ENCODE measurements at regions not wholly inside any gene's neighbourhood (a gene's known extent, or its start where the extent isn't known, plus 50 kb on each side); places are given as distances from the start of the nearest gene placed in this dataset.

DNA sequence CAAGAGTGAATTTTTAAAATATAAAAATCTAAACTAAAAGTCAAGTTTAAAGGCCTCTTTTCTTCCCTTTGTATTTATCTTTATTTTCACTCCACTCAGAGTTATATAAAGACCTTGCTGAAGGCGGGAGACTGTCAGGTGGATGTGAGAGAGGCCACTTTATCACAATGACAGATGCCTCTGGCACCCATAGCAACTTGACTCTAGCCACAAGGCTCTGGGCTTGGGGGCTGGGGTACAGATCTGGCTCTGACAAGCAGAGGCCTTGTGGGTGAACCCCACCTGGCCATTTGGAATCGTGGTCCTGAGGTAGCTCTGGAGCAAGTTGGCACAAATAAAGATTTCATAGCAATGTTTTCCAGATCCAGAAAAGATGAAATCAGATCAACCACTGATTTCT lies 417.2 kb downstream of the RFPL4B start:
- TF ChIP-seq JUND (IDR thresholded peaks at IDR 0.05; ENCODE audit: low read depth): no peak
- no peak for DNase-seq (ENCODE audit: low read depth in 1 of 2, low spot score in 1 of 2)
- in situ Hi-C loops (cut with HindIII; ENCODE audit: low pct_unique_long_range_greater_than_20kb, low sequenced_read_pairs): no loop called here

DNA sequence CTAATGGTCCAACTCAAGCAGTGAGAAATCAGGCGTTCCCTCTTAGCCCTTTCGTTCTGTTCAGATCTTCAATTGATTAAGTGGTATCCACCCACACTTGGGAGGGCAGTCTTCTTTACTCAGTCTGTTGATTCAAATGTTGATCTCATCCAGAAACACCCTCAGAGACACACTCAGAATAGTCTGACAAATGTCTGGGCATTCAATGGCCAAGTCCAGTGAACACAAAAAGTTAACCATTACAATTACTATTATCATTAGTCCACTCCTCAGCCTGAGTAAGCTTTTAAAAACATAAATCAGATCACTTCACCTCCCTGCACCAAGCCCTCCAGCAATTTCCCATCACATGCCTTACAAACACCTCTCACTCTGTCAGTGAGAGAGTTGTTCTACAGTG lies 423.2 kb downstream of the RFPL4B start:
- in situ Hi-C loops (cut with HindIII; ENCODE audit: low pct_unique_long_range_greater_than_20kb, low sequenced_read_pairs): no loop called here
- no peak for TF ChIP-seq JUND (IDR thresholded peaks at IDR 0.05; ENCODE audit: low read depth)
- no peak for DNase-seq (ENCODE audit: low read depth in 1 of 2, low spot score in 1 of 2)

DNA sequence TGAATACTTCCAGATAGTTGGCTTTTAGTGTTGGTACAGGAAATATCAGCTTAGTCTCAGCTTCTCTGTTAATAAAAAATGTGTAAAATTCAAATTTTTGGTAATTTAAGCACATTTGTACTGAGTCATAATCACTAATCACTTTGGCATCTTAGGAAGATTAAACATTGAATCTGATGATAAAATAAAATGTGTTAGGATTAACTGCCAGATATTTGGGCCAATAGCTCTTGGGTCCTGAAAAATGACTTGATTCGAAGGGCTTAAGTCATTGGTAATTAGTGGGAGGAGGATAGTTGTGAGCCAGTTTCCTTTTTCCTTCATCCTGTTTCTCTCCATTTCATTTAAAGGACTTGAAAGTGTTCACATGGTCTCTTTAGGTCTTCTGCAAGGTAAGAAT lies 426.1 kb downstream of the RFPL4B start:
- in situ Hi-C loops (cut with HindIII; ENCODE audit: low pct_unique_long_range_greater_than_20kb, low sequenced_read_pairs): no loop called here
- no peak for TF ChIP-seq JUND (IDR thresholded peaks at IDR 0.05; ENCODE audit: low read depth)
- DNase-seq (ENCODE audit: low read depth in 1 of 2, low spot score in 1 of 2): no peak

DNA sequence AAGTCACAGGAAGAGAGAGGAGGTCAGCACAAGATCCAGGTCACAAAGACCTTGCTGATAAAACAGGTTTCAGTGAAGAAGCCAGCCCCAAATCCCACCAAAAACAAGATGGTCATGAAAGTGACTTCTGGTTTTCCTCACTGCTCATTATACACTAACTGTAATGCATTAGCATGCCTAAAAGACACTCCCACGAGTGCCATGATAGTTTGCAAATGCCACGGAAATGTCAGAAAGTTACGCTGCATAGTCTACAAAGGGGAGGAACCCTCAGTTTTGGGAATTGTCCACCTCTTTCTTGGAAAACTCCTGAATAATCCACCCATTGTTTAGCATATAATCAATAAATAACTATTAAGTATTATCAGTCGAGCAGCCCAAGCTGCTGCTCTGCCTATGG lies 427.2 kb downstream of the RFPL4B start:
- TF ChIP-seq JUND (IDR thresholded peaks at IDR 0.05; ENCODE audit: low read depth): no peak
- no peak for DNase-seq (ENCODE audit: low read depth in 1 of 2, low spot score in 1 of 2)
- in situ Hi-C loops (cut with HindIII; ENCODE audit: low pct_unique_long_range_greater_than_20kb, low sequenced_read_pairs): no loop called here

DNA sequence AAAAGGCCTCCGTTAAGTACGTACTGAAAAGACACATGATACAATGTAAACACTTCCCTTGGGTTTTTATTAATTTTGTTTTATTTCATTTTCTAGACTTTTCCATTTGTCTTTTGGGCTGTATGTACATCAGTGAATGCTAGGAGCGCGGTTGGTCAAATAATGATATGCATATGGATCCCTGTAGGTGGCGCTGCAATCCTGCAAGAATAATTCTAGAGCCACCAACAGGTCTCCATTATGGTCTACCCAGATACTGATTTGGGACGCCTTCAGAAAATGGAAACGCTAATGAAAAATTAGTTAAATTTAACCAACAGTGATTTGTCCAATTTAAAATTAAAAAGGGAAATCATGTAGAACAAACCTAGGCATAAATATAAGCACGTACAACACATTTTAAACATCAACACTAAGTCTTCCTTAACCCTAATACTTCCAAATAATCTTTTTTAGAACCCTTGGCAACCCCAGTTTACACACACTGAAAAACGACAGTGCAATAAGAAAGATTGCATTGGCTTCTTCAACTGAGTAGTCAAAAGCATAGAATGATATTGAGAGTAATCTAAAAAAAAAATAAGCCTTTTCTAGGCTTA lies 433.5 kb downstream of the RFPL4B start:
- in situ Hi-C loops (cut with HindIII; ENCODE audit: low pct_unique_long_range_greater_than_20kb, low sequenced_read_pairs): no loop called here
- DNase-seq (ENCODE audit: low read depth in 1 of 2, low spot score in 1 of 2): peak; percentile 30 to 85
- TF ChIP-seq JUND (IDR thresholded peaks at IDR 0.05; ENCODE audit: low read depth): no peak

DNA sequence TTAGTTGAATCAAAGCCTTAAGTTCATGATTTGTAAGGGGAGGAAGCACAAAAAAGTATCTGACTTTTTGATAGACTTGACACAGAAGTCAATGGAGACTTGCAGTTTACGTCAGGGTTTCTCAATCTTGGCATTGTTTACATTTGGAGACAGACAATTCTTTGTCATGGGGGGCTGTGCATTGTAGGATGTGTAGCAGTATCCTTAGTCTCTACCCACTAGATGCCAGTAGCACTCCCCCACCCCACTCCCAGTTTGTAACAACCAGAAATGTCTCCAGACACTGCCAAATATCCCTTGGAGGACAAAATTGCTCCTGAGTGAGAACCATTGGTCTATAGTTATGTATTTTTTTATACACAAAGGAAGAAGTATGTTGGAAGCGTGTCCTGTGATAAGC lies 434.1 kb downstream of the RFPL4B start:
- peak in 1 of 2 experiments; percentile 15 for DNase-seq (ENCODE audit: low read depth in 1 of 2, low spot score in 1 of 2)
- in situ Hi-C loops (cut with HindIII; ENCODE audit: low pct_unique_long_range_greater_than_20kb, low sequenced_read_pairs): no loop called here
- TF ChIP-seq JUND (IDR thresholded peaks at IDR 0.05; ENCODE audit: low read depth): no peak

DNA sequence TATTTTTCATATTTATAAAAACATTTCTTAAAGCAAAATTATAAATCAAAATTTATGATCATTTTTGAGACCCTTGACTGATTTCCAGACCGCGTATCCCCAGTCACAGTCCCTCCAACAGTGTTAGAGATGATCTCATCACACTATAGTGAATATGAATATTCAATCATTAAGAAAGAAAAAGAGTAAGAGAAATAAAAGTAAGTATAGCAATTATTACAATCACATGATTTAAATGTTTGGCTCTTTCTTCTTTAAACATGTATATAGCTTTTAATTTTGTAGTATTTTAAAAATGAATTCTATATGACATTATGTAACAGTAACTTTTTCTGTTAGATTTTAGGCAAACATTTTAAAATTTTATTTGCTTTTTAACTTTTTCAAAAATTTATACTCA lies 438.3 kb downstream of the RFPL4B start:
- in situ Hi-C loops (cut with HindIII; ENCODE audit: low pct_unique_long_range_greater_than_20kb, low sequenced_read_pairs): no loop called here
- TF ChIP-seq JUND (IDR thresholded peaks at IDR 0.05; ENCODE audit: low read depth): no peak
- no peak for DNase-seq (ENCODE audit: low read depth in 1 of 2, low spot score in 1 of 2)

DNA sequence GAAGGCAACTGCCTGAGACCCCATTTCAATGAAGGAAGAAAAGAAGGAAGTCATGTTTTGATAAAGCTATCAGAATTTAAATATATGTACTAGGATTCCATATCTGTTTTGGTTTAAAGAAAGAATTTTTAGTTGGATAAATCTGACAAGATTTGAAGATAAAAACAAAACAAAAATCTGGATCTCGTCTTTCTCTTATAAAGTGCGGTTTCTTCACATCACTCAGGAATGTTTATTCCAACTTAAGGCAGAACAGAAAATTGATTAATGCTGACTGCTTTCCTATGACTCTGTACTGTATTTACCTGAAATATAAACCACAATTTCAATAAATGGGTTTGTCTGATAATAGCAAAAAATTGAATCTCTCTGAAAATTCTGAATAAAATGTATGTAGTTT lies 439.7 kb downstream of the RFPL4B start:
- no peak for DNase-seq (ENCODE audit: low read depth in 1 of 2, low spot score in 1 of 2)
- TF ChIP-seq JUND (IDR thresholded peaks at IDR 0.05; ENCODE audit: low read depth): no peak
- in situ Hi-C loops (cut with HindIII; ENCODE audit: low pct_unique_long_range_greater_than_20kb, low sequenced_read_pairs): no loop called here

DNA sequence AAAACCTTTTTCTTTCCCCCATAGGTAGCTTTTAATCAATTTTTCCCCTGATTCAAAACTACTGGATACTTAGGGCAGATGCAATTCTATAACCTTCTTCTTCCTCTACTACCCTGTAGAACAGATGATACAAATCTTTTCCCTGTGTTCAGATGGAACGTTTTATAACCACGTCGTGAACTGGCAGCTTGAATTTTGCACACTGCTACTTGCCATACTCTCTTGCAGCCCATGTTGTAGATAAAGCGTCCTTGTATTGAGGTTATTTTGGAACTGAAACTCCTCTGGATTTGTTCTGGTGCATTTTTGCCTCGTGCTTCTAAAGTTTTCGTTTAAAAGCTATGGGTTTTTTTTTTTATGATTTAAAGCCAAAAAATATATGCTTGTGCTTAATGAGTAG lies 440.2 kb downstream of the RFPL4B start:
- TF ChIP-seq JUND (IDR thresholded peaks at IDR 0.05; ENCODE audit: low read depth): no peak
- in situ Hi-C loops (cut with HindIII; ENCODE audit: low pct_unique_long_range_greater_than_20kb, low sequenced_read_pairs): no loop called here
- DNase-seq (ENCODE audit: low read depth in 1 of 2, low spot score in 1 of 2): no peak

DNA sequence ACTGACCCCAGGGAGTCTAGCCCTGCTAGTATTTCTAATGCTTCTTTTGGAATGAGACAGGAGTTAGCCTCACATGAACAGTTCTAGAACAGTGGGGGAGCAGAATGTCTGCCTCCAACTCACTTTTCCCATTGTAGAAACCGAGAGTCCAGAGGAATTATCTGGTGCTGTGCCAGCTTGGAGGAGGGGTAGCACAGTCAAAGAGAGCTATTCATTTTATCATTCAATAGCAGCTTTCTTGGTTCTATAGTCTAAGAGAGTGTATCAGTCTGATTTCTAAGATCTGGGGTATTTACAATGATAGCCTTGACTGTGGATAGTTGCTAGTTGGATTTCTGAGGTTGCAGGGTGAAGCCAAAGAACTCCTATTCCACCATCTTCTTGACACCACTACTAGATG lies 448.2 kb downstream of the RFPL4B start:
- no peak for DNase-seq (ENCODE audit: low read depth in 1 of 2, low spot score in 1 of 2)
- in situ Hi-C loops (cut with HindIII; ENCODE audit: low pct_unique_long_range_greater_than_20kb, low sequenced_read_pairs): no loop called here
- TF ChIP-seq JUND (IDR thresholded peaks at IDR 0.05; ENCODE audit: low read depth): no peak

DNA sequence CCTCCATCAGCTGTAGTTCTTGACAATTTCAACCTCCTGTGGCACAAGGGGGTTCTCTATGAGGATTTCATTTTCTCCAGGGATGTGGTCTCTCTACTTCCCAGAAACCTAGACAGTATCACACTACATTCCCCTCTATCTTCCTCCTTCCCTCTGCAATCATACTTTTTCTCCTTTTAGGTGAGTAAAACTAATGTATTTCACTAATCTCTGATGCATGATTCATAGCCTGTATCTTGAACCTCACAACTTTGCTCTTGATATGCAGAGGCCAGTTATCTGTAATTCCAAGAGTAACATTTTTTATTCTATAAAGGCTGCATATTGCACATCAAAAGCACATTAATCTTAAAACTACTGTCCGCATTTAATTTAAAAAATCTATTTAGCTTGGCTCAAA lies 449.6 kb downstream of the RFPL4B start:
- TF ChIP-seq JUND (IDR thresholded peaks at IDR 0.05; ENCODE audit: low read depth): no peak
- DNase-seq (ENCODE audit: low read depth in 1 of 2, low spot score in 1 of 2): no peak
- in situ Hi-C loops (cut with HindIII; ENCODE audit: low pct_unique_long_range_greater_than_20kb, low sequenced_read_pairs): no loop called here

DNA sequence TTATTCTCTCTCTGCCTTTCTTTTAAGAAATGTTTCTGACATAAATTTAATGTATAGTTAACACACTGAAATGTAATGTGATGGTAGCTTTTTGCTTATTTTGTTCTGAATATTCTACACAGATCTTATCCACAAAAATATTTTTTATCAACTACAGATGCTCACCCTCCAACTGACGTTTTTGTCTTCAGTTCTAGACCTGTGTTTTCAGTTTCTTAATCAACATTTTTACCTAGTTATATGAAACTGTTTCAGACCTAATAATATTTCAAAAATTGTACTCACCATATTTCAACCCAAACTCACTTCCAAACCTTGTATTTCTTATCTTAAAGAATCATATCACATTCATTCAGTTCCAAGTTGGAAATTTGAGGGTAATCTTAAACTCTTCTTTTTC lies 452.8 kb downstream of the RFPL4B start:
- no peak for TF ChIP-seq JUND (IDR thresholded peaks at IDR 0.05; ENCODE audit: low read depth)
- in situ Hi-C loops (cut with HindIII; ENCODE audit: low pct_unique_long_range_greater_than_20kb, low sequenced_read_pairs): no loop called here

DNA sequence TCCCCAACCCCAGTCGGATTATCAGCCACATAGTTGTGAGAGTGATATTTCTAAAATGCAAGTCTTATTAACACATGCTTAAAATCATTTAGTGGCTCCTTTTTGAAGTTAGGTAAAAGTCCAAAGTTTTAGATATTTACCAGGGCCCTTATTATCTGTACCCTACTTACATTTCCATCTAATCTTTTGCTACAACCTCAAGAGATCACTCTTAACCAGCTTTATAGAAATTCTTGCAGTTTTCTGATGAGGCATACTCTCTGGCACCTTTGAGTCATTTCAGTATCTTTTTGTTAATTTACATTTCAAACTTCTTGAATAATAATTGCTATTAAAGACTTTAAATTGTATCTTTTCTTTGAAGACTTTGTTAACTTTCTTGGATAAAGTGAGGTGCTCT lies 453.3 kb downstream of the RFPL4B start:
- in situ Hi-C loops (cut with HindIII; ENCODE audit: low pct_unique_long_range_greater_than_20kb, low sequenced_read_pairs): no loop called here
- TF ChIP-seq JUND (IDR thresholded peaks at IDR 0.05; ENCODE audit: low read depth): no peak
- DNase-seq (ENCODE audit: low read depth in 1 of 2, low spot score in 1 of 2): no peak

More for the DNA sequence above, 452.8 kb downstream of the RFPL4B start:
- DNase-seq (ENCODE audit: low read depth in 1 of 2, low spot score in 1 of 2): no peak

DNA sequence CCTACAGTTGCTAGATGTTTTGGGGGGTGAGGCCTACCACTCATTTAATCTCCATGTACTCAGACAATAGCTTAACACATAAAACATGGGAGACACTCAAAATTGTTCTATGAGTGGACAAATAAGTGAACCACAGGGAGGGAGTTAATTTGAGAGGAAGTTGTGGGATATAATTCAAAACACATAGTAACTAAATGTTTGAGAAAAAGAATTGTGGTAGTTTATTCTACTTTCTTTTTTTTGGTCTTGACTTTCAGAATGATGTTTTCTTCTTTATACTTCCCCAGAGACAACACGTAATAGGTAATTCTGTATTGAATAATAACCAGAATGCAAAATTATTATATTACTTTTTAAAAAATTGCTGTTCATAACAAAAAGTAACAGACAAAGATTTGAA lies 453.8 kb downstream of the RFPL4B start:
- in situ Hi-C loops (cut with HindIII; ENCODE audit: low pct_unique_long_range_greater_than_20kb, low sequenced_read_pairs): no loop called here
- TF ChIP-seq JUND (IDR thresholded peaks at IDR 0.05; ENCODE audit: low read depth): no peak
- DNase-seq (ENCODE audit: low read depth in 1 of 2, low spot score in 1 of 2): no peak
